ENCODE measurements at regions not wholly inside any gene's neighbourhood (a gene's known extent, or its start where the extent isn't known, plus 50 kb on each side); places are given as distances from the start of the nearest gene placed in this dataset.

GRCh38 chr18:46329736-46330246 lies 225.6 kb downstream of the HAUS1 start:
- CTCF ChIA-PET, result no interaction called here
- Histone ChIP-seq H3K27ac (ENCODE audit: low read length in 2 of 2) (no peak overlapping the region), H3K36me3 (replicated peaks in 1 of 2; ENCODE audit: control extremely low read depth in 1 of 2, control insufficient read depth in 1 of 2, extremely low read depth in 1 of 2, insufficient read depth in 2 of 2, low read length in 1 of 2) (no peaks in the 10 kb centered on the region), H3K4me2 (replicated peaks; ENCODE audit: low read depth, low read length, poor library complexity, severe bottlenecking) (no peak overlapping the region), H3K4me3 (ENCODE audit: control extremely low read depth in 1 of 5, extremely low read depth in 1 of 5, insufficient read depth in 1 of 5, low read depth in 2 of 5, low read length in 4 of 5) (no peak overlapping the region), H3K9me3 (ENCODE audit: control extremely low read depth in 1 of 3, control insufficient read depth in 2 of 3, insufficient read depth in 1 of 3, low read length in 2 of 3) (no peaks in the 10 kb centered on the region), H3K27me3 (replicated peaks in 1 of 4; ENCODE audit: control extremely low read depth in 1 of 4, control insufficient read depth in 3 of 4, insufficient read depth in 4 of 4, low read length in 3 of 4) (peaks cover 0 to 24% (median 4%) of the 10 kb centered on the region in 4 experiments), H3K79me2 (ENCODE audit: control insufficient read depth, insufficient read depth, low read length) (no peaks in the 10 kb centered on the region), H2AFZ (ENCODE audit: insufficient read depth, low read depth, low read length, poor library complexity, severe bottlenecking) (no peak overlapping the region), H4K20me1 (ENCODE audit: control insufficient read depth, insufficient read depth, low read length, poor library complexity, severe bottlenecking) (no peaks in the 10 kb centered on the region), H3K4me1 (ENCODE audit: control insufficient read depth in 2 of 2, insufficient read depth in 2 of 2, low read length in 2 of 2) (peaks cover 5 to 11% of the 10 kb centered on the region in 2 donors), H3K9ac (ENCODE audit: low read length) (no peak overlapping the region)
- Mint-ChIP-seq H3K4me3 (no peak overlapping the region), H3K27me3 (peaks cover 36% of the 10 kb centered on the region), H3K27ac (no peak overlapping the region), H3K4me1 (peaks cover 11% of the 10 kb centered on the region), H3K9me3 (ENCODE audit: insufficient read depth) (no peaks in the 10 kb centered on the region)
- DNase-seq (no peak), ATAC-seq (ENCODE audit: low read depth) (no peak)
- POLR2A ChIA-PET, result no interaction called here
- TF ChIP-seq EZH2 (IDR thresholded peaks at IDR 0.05; ENCODE audit: borderline replicate concordance, insufficient read depth, low read depth, low read length, poor library complexity, severe bottlenecking) (no peak), CTCF (IDR thresholded peaks at IDR 0.05) (no peak)
- intact Hi-C loops (cut with micrococcal nuclease), result no loop called here
- 95% methylated on average over 8 of the region's 8 CpGs for WGBS (ENCODE audit: insufficient coverage)

- Histone ChIP-seq H3K9ac (ENCODE audit: low read length) (no peak overlapping the region), H3K27me3 (replicated peaks in 1 of 4; ENCODE audit: control extremely low read depth in 1 of 4, control insufficient read depth in 3 of 4, insufficient read depth in 4 of 4, low read length in 3 of 4) (peaks cover 0 to 36% (median 11%) of the 10 kb centered on the region in 4 experiments), H3K27ac (ENCODE audit: low read length in 2 of 2) (no peak overlapping the region), H3K4me3 (ENCODE audit: control extremely low read depth in 1 of 5, extremely low read depth in 1 of 5, insufficient read depth in 1 of 5, low read depth in 2 of 5, low read length in 4 of 5) (no peak overlapping the region), H2AFZ (ENCODE audit: insufficient read depth, low read depth, low read length, poor library complexity, severe bottlenecking) (no peak overlapping the region), H4K20me1 (ENCODE audit: control insufficient read depth, insufficient read depth, low read length, poor library complexity, severe bottlenecking) (no peaks in the 10 kb centered on the region), H3K4me2 (replicated peaks; ENCODE audit: low read depth, low read length, poor library complexity, severe bottlenecking) (no peak overlapping the region), H3K9me3 (ENCODE audit: control extremely low read depth in 1 of 3, control insufficient read depth in 2 of 3, insufficient read depth in 1 of 3, low read length in 2 of 3) (no peaks in the 10 kb centered on the region), H3K79me2 (ENCODE audit: control insufficient read depth, insufficient read depth, low read length) (no peaks in the 10 kb centered on the region), H3K36me3 (replicated peaks in 1 of 2; ENCODE audit: control extremely low read depth in 1 of 2, control insufficient read depth in 1 of 2, extremely low read depth in 1 of 2, insufficient read depth in 2 of 2, low read length in 1 of 2) (no peaks in the 10 kb centered on the region), H3K4me1 (ENCODE audit: control insufficient read depth in 2 of 2, insufficient read depth in 2 of 2, low read length in 2 of 2) (peaks cover 10 to 20% of the 10 kb centered on the region in 2 donors)
- TF ChIP-seq EZH2 (IDR thresholded peaks at IDR 0.05; ENCODE audit: borderline replicate concordance, insufficient read depth, low read depth, low read length, poor library complexity, severe bottlenecking), result no peak
- no peak for TF ChIP-seq CTCF (IDR thresholded peaks at IDR 0.05)
- WGBS (ENCODE audit: insufficient coverage), result no CpG with 5 or more reads among the region's 1 CpG
- ATAC-seq (ENCODE audit: low read depth), result no peak
- Mint-ChIP-seq H3K4me1 (peaks cover 20% of the 10 kb centered on the region), H3K4me3 (no peak overlapping the region), H3K27ac (no peak overlapping the region), H3K27me3 (peaks cover 51% of the 10 kb centered on the region), H3K9me3 (ENCODE audit: insufficient read depth) (no peaks in the 10 kb centered on the region)
- intact Hi-C loops (cut with micrococcal nuclease), result no loop called here
- no peak for DNase-seq
- CTCF ChIA-PET, result no interaction called here
- POLR2A ChIA-PET, result no interaction called here
These were observed 227.1 kb downstream of the HAUS1 start for GRCh38 chr18:46331316-46331715.

Measured in B cell (primary cell).